Fibroblast of villous mesenchyme (primary cell): ENCODE measurements at regions not wholly inside any gene's neighbourhood (a gene's known extent, or its start where the extent isn't known, plus 50 kb on each side); places are given as distances from the start of the nearest gene placed in this dataset.

Experiments
- DNase-seq: peaks from one replicate; pipeline ENCODE4 v3.0.0-alpha.2; 2010; ENCODE audit warnings: low read depth
- H3K4me3 ChIP-seq: 2 replicates; pipeline ENCODE4 v1.5.1; 2011; ENCODE audit warnings: low read depth, mild to moderate bottlenecking, low read length
- CTCF ChIP-seq: IDR thresholded peaks from 2 replicates; pipeline ENCODE4 v1.5.1; 2012; ENCODE audit warnings: low read depth, mild to moderate bottlenecking, low read length; ENCODE audit not compliant: insufficient read depth

GRCh38 chr2:82538590-82539279 lies 1920.3 kb downstream of the SUCLG1 start:
- TF ChIP-seq CTCF: no peak
- no peak overlapping the region for H3K4me3 ChIP-seq
- DNase-seq: no peak

- no peak for TF ChIP-seq CTCF
- DNase-seq: no peak
- no peak overlapping the region for H3K4me3 ChIP-seq
Measured at GRCh38 chr2:82528288-82528687, 1930.8 kb downstream of the SUCLG1 start.

- no peak for DNase-seq
- no peak for TF ChIP-seq CTCF
- H3K4me3 ChIP-seq: no peak overlapping the region
Measured at GRCh38 chr2:82527124-82527523, 1932.0 kb downstream of the SUCLG1 start.

- no peak for TF ChIP-seq CTCF
- no peak for DNase-seq
- H3K4me3 ChIP-seq: no peak overlapping the region
Measured at GRCh38 chr2:82526277-82526676, 1932.8 kb downstream of the SUCLG1 start.

GRCh38 chr2:82525744-82526143 lies 1933.3 kb downstream of the SUCLG1 start:
- no peak for TF ChIP-seq CTCF
- no peak overlapping the region for H3K4me3 ChIP-seq
- DNase-seq: no peak

- no peak for TF ChIP-seq CTCF
- no peak for DNase-seq
- no peak overlapping the region for H3K4me3 ChIP-seq
Measured at GRCh38 chr2:82524826-82525225, 1934.3 kb downstream of the SUCLG1 start.

- H3K4me3 ChIP-seq: no peak overlapping the region
- no peak for DNase-seq
- no peak for TF ChIP-seq CTCF
Measured at GRCh38 chr2:82511894-82512293, 1947.2 kb downstream of the SUCLG1 start.
